Activated naive CD8-positive, alpha-beta T cell treated with anti-CD3 and anti-CD28 coated beads, Interleukin-2, amount 10 ng/mL, durations not matched to agents 7 days and 5 days (primary cell): ENCODE measurements at regions not wholly inside any gene's neighbourhood (a gene's known extent, or its start where the extent isn't known, plus 50 kb on each side); places are given as distances from the start of the nearest gene placed in this dataset.

ENCODE experiments used
- ATAC-seq: fragments of 150-1000 bp; cut with Tn5 transposase; one replicate; pipeline ENCODE4 v1.10.0; 2021; ENCODE audit warnings: low read depth, moderate library complexity
- POLR2A ChIA-PET: fragments of 350-600 bp; sonication (Branson Sonifier 250); formaldehyde crosslinking; loops from one replicate; lab custom pipeline; 2021; ENCODE audit warnings: antibody characterized with exemption; lab: Charles Lee
- DNase-seq: peaks from one replicate; pipeline ENCODE4 v3.0.0; 2021
- H3K27ac Mint-ChIP-seq: one replicate; pipeline ENCODE4 v1.8.0; 2022; ENCODE audit warnings: mild to moderate bottlenecking, mixed read lengths
- H3K27me3 Mint-ChIP-seq: one replicate; pipeline ENCODE4 v1.8.0; 2022; ENCODE audit warnings: mild to moderate bottlenecking, moderate library complexity, mixed read lengths
- H3K36me3 Mint-ChIP-seq: one replicate; pipeline ENCODE4 v1.8.0; 2021; ENCODE audit warnings: mild to moderate bottlenecking, mixed read lengths
- H3K4me1 Mint-ChIP-seq: one replicate; pipeline ENCODE4 v1.8.0; 2021; ENCODE audit warnings: mixed read lengths
- H3K4me3 Mint-ChIP-seq: one replicate; pipeline ENCODE4 v1.8.0; 2022; ENCODE audit warnings: mild to moderate bottlenecking, moderate library complexity, mixed read lengths
- H3K9me3 Mint-ChIP-seq: one replicate; pipeline ENCODE4 v1.8.0; 2021; ENCODE audit warnings: mixed read lengths

DNA sequence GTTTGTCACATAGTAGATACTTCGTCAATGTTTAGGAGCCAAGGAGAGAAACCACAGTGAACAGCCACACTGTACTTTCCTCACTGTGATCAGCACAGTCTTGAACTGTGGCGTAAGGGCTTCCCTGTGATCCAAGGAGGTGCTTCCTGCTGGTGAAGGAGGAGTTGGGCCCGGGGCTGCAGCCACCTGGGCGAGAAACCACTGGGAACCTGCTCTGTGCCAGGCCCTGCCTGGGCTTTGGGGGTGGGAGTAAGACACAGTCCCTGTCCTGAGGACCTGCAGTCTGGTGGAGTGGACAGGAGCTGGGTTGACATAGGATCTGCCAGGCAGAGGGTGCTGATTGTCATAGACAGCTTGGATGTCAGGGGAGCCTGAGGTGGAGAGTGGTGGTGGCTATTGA, 60.5 kb upstream of the MRPS22 start:
- H3K27ac Mint-ChIP-seq: no peak overlapping the region
- no peaks in the 10 kb centered on the region for H3K9me3 Mint-ChIP-seq
- no peak for ATAC-seq

GRCh38 chr3:139284221-139284620, 59.6 kb upstream of the MRPS22 start:
- POLR2A ChIA-PET: no interaction called here

More for the DNA sequence above, 60.5 kb upstream of the MRPS22 start:
- Mint-ChIP-seq H3K36me3 (no peaks in the 10 kb centered on the region), H3K27me3 (peaks cover 15% of the 10 kb centered on the region), H3K4me3 (no peak overlapping the region), H3K4me1 (peaks cover 5% of the 10 kb centered on the region)
- POLR2A ChIA-PET: no interaction called here
- DNase-seq: no peak

GRCh38 chr3:139285691-139286090, 58.1 kb upstream of the MRPS22 start:
- no peak for DNase-seq
- H3K9me3 Mint-ChIP-seq: no peaks in the 10 kb centered on the region
- ATAC-seq: no peak
- POLR2A ChIA-PET: no interaction called here
- peaks cover 9% of the 10 kb centered on the region for H3K27me3 Mint-ChIP-seq
- no peak overlapping the region for H3K27ac Mint-ChIP-seq
- H3K4me3 Mint-ChIP-seq: no peak overlapping the region
- H3K4me1 Mint-ChIP-seq: no peaks in the 10 kb centered on the region
- H3K36me3 Mint-ChIP-seq: no peaks in the 10 kb centered on the region

More at GRCh38 chr3:139284221-139284620, 59.6 kb upstream of the MRPS22 start:
- no peak overlapping the region for H3K27ac Mint-ChIP-seq
- no peak overlapping the region for H3K4me3 Mint-ChIP-seq
- no peaks in the 10 kb centered on the region for H3K9me3 Mint-ChIP-seq
- H3K27me3 Mint-ChIP-seq: peaks cover 15% of the 10 kb centered on the region
- DNase-seq (no peak), ATAC-seq (no peak)
- no peaks in the 10 kb centered on the region for H3K36me3 Mint-ChIP-seq
- peaks cover 5% of the 10 kb centered on the region for H3K4me1 Mint-ChIP-seq

- Mint-ChIP-seq H3K4me3 (no peak overlapping the region), H3K4me1 (no peaks in the 10 kb centered on the region), H3K27ac (no peak overlapping the region), H3K9me3 (no peaks in the 10 kb centered on the region), H3K36me3 (no peaks in the 10 kb centered on the region), H3K27me3 (peaks cover 9% of the 10 kb centered on the region)
- POLR2A ChIA-PET: no interaction called here
- no peak for DNase-seq
- ATAC-seq: no peak
Observed at GRCh38 chr3:139286241-139286640, 57.6 kb upstream of the MRPS22 start.

DNA sequence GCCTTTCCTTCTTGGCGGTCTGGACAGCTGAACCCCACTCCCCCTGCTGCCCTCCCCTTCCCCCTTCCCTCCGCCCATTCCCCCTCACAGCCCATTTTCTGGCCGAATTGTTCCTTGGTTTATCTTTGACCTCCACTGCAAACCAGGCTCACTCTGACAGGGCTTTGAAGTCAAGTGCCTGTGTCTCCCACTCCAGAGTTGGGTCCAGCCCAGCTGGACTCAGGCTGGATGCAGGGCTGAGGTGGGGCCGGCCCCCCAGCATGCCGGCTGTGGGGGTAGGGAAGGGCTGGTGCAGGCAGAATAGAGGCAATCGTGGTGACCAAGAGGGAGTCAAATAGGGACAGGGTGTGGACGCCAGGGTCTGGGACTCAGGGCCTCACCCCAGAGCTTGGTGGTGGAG, 57.0 kb upstream of the MRPS22 start:
- no peak overlapping the region for H3K27ac Mint-ChIP-seq
- H3K27me3 Mint-ChIP-seq: peaks cover 5% of the 10 kb centered on the region
- no peaks in the 10 kb centered on the region for H3K4me1 Mint-ChIP-seq
- H3K36me3 Mint-ChIP-seq: no peaks in the 10 kb centered on the region
- DNase-seq: no peak
- H3K4me3 Mint-ChIP-seq: no peak overlapping the region
- ATAC-seq: no peak
- H3K9me3 Mint-ChIP-seq: no peaks in the 10 kb centered on the region
- POLR2A ChIA-PET: no interaction called here

DNA sequence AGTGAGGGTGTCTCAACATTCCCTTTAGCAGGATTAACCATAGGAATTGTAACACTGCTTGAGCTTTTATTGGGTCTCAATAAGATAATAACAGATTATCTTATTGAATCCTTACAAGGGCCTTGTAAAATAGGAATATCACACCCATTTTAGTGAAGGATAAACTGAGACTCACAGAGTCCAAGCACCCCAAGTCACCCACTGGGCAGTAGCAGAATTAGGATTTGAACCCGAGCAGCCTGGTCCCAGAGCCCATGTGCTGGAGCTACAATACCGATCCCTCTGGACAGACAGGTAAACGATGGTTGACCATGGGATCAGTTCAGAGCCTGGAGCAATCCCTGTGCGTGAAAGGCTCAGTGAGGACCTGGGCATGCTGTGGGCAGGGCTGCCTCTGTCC, 56.3 kb upstream of the MRPS22 start:
- Mint-ChIP-seq H3K27me3 (no peaks in the 10 kb centered on the region), H3K4me1 (no peaks in the 10 kb centered on the region), H3K9me3 (no peaks in the 10 kb centered on the region), H3K4me3 (no peak overlapping the region), H3K36me3 (no peaks in the 10 kb centered on the region), H3K27ac (no peak overlapping the region)
- no peak for ATAC-seq
- DNase-seq: no peak
- POLR2A ChIA-PET: no interaction called here

DNA sequence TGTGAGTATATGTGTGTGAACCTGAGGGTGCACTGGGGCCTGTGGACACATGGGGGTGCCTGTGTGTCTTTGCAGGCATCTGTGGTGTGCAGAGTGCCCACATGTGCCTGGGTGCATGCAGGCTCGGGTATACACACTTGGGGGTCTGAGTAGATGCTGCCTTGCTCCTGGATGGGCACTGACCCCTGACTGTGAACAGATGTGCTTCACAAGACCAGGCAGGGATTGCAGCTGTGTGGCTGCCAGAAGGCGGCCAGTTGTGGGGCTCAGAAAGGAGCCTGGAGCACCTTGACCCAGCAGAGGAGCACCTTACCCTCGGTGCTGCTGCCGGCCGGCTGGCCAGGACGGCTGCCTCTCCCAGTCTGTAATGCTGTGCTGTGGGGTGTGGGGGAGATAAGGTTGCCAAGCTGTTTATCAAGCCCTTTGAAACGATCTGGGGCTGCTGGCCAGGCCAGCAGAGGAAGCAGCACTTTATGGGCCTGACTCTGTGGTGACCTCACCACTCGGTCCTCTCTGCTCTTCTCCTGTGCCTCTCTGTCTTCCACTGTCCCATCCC, 55.5 kb upstream of the MRPS22 start:
- Mint-ChIP-seq H3K4me1 (no peaks in the 10 kb centered on the region), H3K36me3 (no peaks in the 10 kb centered on the region), H3K9me3 (no peaks in the 10 kb centered on the region), H3K4me3 (no peak overlapping the region), H3K27ac (no peak overlapping the region), H3K27me3 (peaks cover 2% of the 10 kb centered on the region)
- ATAC-seq (no peak), DNase-seq (no peak)
- POLR2A ChIA-PET: no interaction called here

DNA sequence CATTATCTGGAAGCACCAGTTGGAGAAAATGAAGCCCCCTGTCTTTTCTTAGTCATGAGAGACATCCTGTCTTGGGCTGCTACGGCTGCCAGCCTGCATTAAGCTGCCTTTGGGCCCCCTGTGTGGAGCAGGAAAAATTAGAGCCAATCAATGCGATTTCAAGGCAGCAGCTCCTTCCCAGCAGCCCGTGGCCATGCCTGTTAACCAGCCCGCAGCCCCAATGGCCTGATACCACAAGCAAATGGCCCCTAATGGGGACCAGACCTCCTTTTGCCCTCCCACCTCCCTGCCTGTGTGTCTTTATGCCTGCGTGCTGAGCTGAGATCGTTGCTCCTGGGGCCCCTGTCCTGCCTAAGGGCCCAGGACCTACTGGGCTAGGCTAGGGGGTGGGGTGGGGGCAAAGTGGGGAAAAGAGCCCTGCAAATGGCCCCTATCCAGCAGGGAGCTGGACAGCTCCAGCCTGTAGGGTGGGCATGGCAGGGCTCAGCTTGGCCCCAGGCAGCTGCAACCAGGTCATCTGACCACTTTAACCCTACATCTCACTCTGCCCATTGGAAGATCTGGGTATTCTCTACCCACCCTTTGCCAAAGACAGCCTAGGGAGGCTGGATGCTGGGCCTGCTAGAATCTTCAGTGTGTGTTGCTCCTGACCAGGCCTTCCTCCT, 53.8 kb upstream of the MRPS22 start:
- H3K4me1 Mint-ChIP-seq: no peaks in the 10 kb centered on the region
- no peaks in the 10 kb centered on the region for H3K36me3 Mint-ChIP-seq
- peaks cover 5% of the 10 kb centered on the region for H3K27me3 Mint-ChIP-seq
- DNase-seq: no peak
- H3K27ac Mint-ChIP-seq: no peak overlapping the region
- POLR2A ChIA-PET: no interaction called here
- H3K4me3 Mint-ChIP-seq: no peak overlapping the region
- no peaks in the 10 kb centered on the region for H3K9me3 Mint-ChIP-seq
- ATAC-seq: no peak

GRCh38 chr3:139291276-139292051, 52.4 kb upstream of the MRPS22 start:
- Mint-ChIP-seq H3K9me3 (no peaks in the 10 kb centered on the region), H3K4me3 (no peak overlapping the region), H3K36me3 (no peaks in the 10 kb centered on the region), H3K27ac (no peak overlapping the region), H3K27me3 (peaks cover 5% of the 10 kb centered on the region), H3K4me1 (no peaks in the 10 kb centered on the region)
- DNase-seq (no peak), ATAC-seq (no peak)
- POLR2A ChIA-PET: no interaction called here

GRCh38 chr3:139292192-139292591, 51.6 kb upstream of the MRPS22 start:
- ATAC-seq: no peak
- H3K9me3 Mint-ChIP-seq: no peaks in the 10 kb centered on the region
- peaks cover 5% of the 10 kb centered on the region for H3K27me3 Mint-ChIP-seq
- H3K4me1 Mint-ChIP-seq: no peaks in the 10 kb centered on the region
- H3K27ac Mint-ChIP-seq: no peak overlapping the region
- DNase-seq: no peak
- H3K36me3 Mint-ChIP-seq: no peaks in the 10 kb centered on the region
- H3K4me3 Mint-ChIP-seq: no peak overlapping the region
- POLR2A ChIA-PET: no interaction called here

- POLR2A ChIA-PET: no interaction called here
- ATAC-seq: no peak
- Mint-ChIP-seq H3K9me3 (no peaks in the 10 kb centered on the region), H3K27ac (no peak overlapping the region), H3K36me3 (no peaks in the 10 kb centered on the region), H3K4me1 (no peaks in the 10 kb centered on the region), H3K4me3 (no peak overlapping the region), H3K27me3 (peaks cover 5% of the 10 kb centered on the region)
- DNase-seq: no peak
Observed at GRCh38 chr3:139292711-139293664, 50.8 kb upstream of the MRPS22 start.

GRCh38 chr3:139293665-139294023, 50.2 kb upstream of the MRPS22 start:
- Mint-ChIP-seq H3K4me1 (no peaks in the 10 kb centered on the region), H3K9me3 (no peaks in the 10 kb centered on the region), H3K27ac (no peak overlapping the region), H3K27me3 (peaks cover 5% of the 10 kb centered on the region), H3K36me3 (no peaks in the 10 kb centered on the region), H3K4me3 (no peak overlapping the region)
- DNase-seq: no peak
- POLR2A ChIA-PET: no interaction called here
- ATAC-seq: no peak
